Omental fat pad (tissue), 3 donors: ENCODE measurements at regions not wholly inside any gene's neighbourhood (a gene's known extent, or its start where the extent isn't known, plus 50 kb on each side); places are given as distances from the start of the nearest gene placed in this dataset.

ENCODE experiments used
- ATAC-seq: fragments of 150-250 bp; one replicate; pipeline ENCODE4 v1.9.1; 2016; ENCODE audit warnings: mild to moderate bottlenecking, moderate library complexity; ENCODE audit not compliant: low FRiP score
- DNase-seq: peaks from one replicate; pipeline ENCODE4 v3.0.0-alpha.2; 2019; ENCODE audit warnings: low spot score
- CTCF ChIP-seq, 3 donors: fragments of 450-650 bp; IDR thresholded peaks; one replicate each; pipeline ENCODE4 v1.5.1; 2016 to 2017; ENCODE audit warnings: antibody characterized with exemption in 3 of 3, mild to moderate bottlenecking in 3 of 3, moderate library complexity in 2 of 3

DNA sequence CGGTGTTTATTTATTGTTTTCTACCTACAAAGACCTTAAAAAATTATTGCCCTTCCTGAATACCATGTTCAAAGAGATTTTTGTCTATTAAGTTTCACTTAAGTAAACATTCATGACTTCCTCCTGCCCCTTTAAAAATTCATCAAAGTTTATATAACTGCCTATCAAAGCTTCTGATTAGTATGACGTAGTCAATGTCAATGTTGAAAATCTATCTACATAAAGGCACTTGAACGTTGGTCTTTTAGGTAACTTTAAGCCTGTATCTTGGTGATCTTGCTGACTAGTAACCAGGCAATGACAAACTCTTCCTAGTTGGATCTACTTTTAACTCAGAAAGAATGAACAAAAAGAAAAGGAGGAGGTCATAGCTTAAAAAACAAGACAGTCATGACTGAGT lies 97.2 kb downstream of the MAIP1 start:
- no peak for DNase-seq
- TF ChIP-seq CTCF (IDR thresholded peaks at IDR 0.05) = no peak
- no peak for ATAC-seq

- ATAC-seq = no peak
- no peak for TF ChIP-seq CTCF (IDR thresholded peaks at IDR 0.05)
- no peak for DNase-seq
These were observed 99.5 kb downstream of the MAIP1 start for GRCh38 chr2:200054681-200055468.

- DNase-seq = no peak
- no peak for TF ChIP-seq CTCF (IDR thresholded peaks at IDR 0.05)
- no peak for ATAC-seq
These were observed 100.7 kb downstream of the MAIP1 start for GRCh38 chr2:200056105-200056504.

- DNase-seq = no peak
- TF ChIP-seq CTCF (IDR thresholded peaks at IDR 0.05) = no peak
- ATAC-seq = no peak
These were observed 107.8 kb downstream of the MAIP1 start for GRCh38 chr2:200063155-200063554.

GRCh38 chr2:200064879-200065278 lies 109.5 kb downstream of the MAIP1 start:
- no peak for ATAC-seq
- TF ChIP-seq CTCF (IDR thresholded peaks at IDR 0.05) = no peak
- DNase-seq = no peak

DNA sequence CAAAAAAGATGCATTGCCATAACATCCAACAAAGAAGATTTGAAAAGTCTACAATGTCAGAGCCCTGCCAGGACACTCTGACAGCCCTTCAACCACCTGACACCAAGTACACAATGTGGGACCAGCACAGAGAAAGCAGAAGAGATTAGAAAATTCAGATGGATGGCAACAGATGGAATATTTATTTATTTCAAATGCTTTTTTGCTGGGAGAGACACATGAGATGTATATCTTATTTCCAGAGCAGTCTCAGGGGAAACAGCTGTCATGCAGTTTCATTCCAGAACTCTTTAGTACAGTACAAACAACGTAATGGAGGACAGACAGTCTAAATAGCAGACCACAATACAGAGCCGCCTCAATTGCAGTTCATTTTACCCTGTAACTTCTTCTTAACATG lies 110.1 kb downstream of the MAIP1 start:
- DNase-seq (no peak), ATAC-seq (no peak)
- TF ChIP-seq CTCF (IDR thresholded peaks at IDR 0.05) = no peak

DNA sequence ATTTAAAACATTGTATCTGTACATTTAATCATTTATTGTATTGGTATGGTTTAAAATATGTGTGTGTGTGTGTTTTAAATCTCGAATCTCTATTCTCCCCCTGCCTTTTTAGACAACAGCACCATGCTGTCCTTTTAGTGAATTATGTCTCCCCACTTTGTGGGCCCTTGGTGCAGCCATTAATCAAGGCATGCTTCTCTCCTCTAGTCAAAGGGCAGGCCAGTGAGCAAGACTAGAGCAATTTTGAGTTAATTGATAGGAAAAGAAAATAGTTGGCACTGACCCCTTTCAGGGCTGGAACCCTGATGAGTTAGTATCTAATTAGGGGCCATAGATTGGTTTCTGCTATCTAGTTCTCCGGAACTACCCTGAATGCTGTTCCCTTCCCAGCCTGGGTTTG lies 111.0 kb downstream of the MAIP1 start:
- TF ChIP-seq CTCF (IDR thresholded peaks at IDR 0.05) = no peak
- no peak for DNase-seq
- ATAC-seq = no peak
